Mesothelial cell of epicardium (in vitro differentiated cells): ENCODE measurements at regions not wholly inside any gene's neighbourhood (a gene's known extent, or its start where the extent isn't known, plus 50 kb on each side); places are given as distances from the start of the nearest gene placed in this dataset.

Experiments used
- DNase-seq, 2 experiments: peaks; one replicate each; pipeline ENCODE4 v3.0.0; 2021; ENCODE audit warnings: low spot score in 2 of 2; ENCODE audit not compliant: unreplicated experiment in 2 of 2
- H3K27ac Mint-ChIP-seq: 2 replicates; pipeline ENCODE4 v1.8.0; 2021; ENCODE audit warnings: mixed read lengths
- H3K27me3 Mint-ChIP-seq: 2 replicates; pipeline ENCODE4 v1.8.0; 2021; ENCODE audit warnings: low read depth, mixed read lengths
- H3K36me3 Mint-ChIP-seq: 2 replicates; pipeline ENCODE4 v1.8.0; 2021; ENCODE audit warnings: mixed read lengths
- H3K4me1 Mint-ChIP-seq: 2 replicates; pipeline ENCODE4 v1.8.0; 2021; ENCODE audit warnings: mixed read lengths
- H3K4me3 Mint-ChIP-seq: 2 replicates; pipeline ENCODE4 v1.8.0; 2021; ENCODE audit warnings: mild to moderate bottlenecking, moderate library complexity, mixed read lengths
- H3K9me3 Mint-ChIP-seq: 2 replicates; pipeline ENCODE4 v1.8.0; 2021; ENCODE audit warnings: mixed read lengths
- CTCF ChIP-seq: fragments of 200-600 bp; sonication (generic); IDR thresholded peaks from one replicate; pipeline ENCODE4 v1.5.0; 2021; ENCODE audit warnings: antibody characterized with exemption; ENCODE audit not compliant: unreplicated experiment

- peaks cover 17% of the 10 kb centered on the region for H3K27me3 Mint-ChIP-seq
- H3K9me3 Mint-ChIP-seq = peaks cover 10% of the 10 kb centered on the region
- H3K4me1 Mint-ChIP-seq = peaks cover 9% of the 10 kb centered on the region
- no peak for TF ChIP-seq CTCF
- no peak overlapping the region for H3K4me3 Mint-ChIP-seq
- no peak overlapping the region for H3K27ac Mint-ChIP-seq
- no peak for DNase-seq
- no peaks in the 10 kb centered on the region for H3K36me3 Mint-ChIP-seq
Measured at GRCh38 chr3:1773679-1774078, 325.0 kb upstream of the CNTN4 start.

- TF ChIP-seq CTCF = no peak
- no peak overlapping the region for H3K4me3 Mint-ChIP-seq
- H3K9me3 Mint-ChIP-seq = peaks cover 10% of the 10 kb centered on the region
- DNase-seq = no peak
- H3K27ac Mint-ChIP-seq = no peak overlapping the region
- H3K36me3 Mint-ChIP-seq = no peaks in the 10 kb centered on the region
- H3K27me3 Mint-ChIP-seq = peaks cover 11% of the 10 kb centered on the region
- peaks cover 6% of the 10 kb centered on the region for H3K4me1 Mint-ChIP-seq
Measured at GRCh38 chr3:1774597-1774996, 324.1 kb upstream of the CNTN4 start.

- Mint-ChIP-seq H3K4me3 (no peak overlapping the region), H3K9me3 (peaks cover 10% of the 10 kb centered on the region), H3K36me3 (no peaks in the 10 kb centered on the region), H3K27me3 (peaks cover 8% of the 10 kb centered on the region), H3K4me1 (peaks cover 3% of the 10 kb centered on the region), H3K27ac (no peak overlapping the region)
- TF ChIP-seq CTCF = no peak
- no peak for DNase-seq
Measured at GRCh38 chr3:1775321-1775720, 323.3 kb upstream of the CNTN4 start.

GRCh38 chr3:1783995-1784394 lies 314.7 kb upstream of the CNTN4 start:
- Mint-ChIP-seq H3K9me3 (peaks cover under 1% of the 10 kb centered on the region), H3K27ac (no peak overlapping the region), H3K27me3 (no peaks in the 10 kb centered on the region), H3K4me3 (no peak overlapping the region), H3K4me1 (no peaks in the 10 kb centered on the region), H3K36me3 (no peaks in the 10 kb centered on the region)
- no peak for TF ChIP-seq CTCF
- no peak for DNase-seq

GRCh38 chr3:1787094-1787493 lies 311.6 kb upstream of the CNTN4 start:
- no peaks in the 10 kb centered on the region for H3K27me3 Mint-ChIP-seq
- DNase-seq = no peak
- H3K27ac Mint-ChIP-seq = no peak overlapping the region
- H3K4me3 Mint-ChIP-seq = no peak overlapping the region
- H3K4me1 Mint-ChIP-seq = no peaks in the 10 kb centered on the region
- no peak for TF ChIP-seq CTCF
- peaks cover 6% of the 10 kb centered on the region for H3K9me3 Mint-ChIP-seq
- no peaks in the 10 kb centered on the region for H3K36me3 Mint-ChIP-seq

- Mint-ChIP-seq H3K9me3 (peaks cover 6% of the 10 kb centered on the region), H3K27ac (no peak overlapping the region), H3K36me3 (no peaks in the 10 kb centered on the region), H3K27me3 (no peaks in the 10 kb centered on the region), H3K4me1 (no peaks in the 10 kb centered on the region), H3K4me3 (no peak overlapping the region)
- DNase-seq = no peak
- no peak for TF ChIP-seq CTCF
Measured at GRCh38 chr3:1792466-1792865, 306.2 kb upstream of the CNTN4 start.
